GM23338 (cell line): ENCODE measurements at regions not wholly inside any gene's neighbourhood (a gene's known extent, or its start where the extent isn't known, plus 50 kb on each side); places are given as distances from the start of the nearest gene placed in this dataset. TPM values are rescaled to one million over a fixed set of nuclear protein-coding genes. Genes with fewer than 3 reads are reported as not detected.

Experiments used
- ETS1 ChIP-seq: IDR thresholded peaks from 2 replicates; pipeline ENCODE4 v1.6.1; 2016; ENCODE audit warnings: antibody characterized with exemption
- POLR2AphosphoS5 ChIP-seq: IDR thresholded peaks from 2 replicates; pipeline ENCODE4 v1.6.1; 2016; ENCODE audit warnings: antibody characterized with exemption, low read depth
- ZNF462 ChIP-seq: fragments of 250-450 bp; sonication (Bioruptor Pico); IDR thresholded peaks from 2 replicates; pipeline ENCODE4 v1.5.0; 2020; ENCODE audit warnings: mild to moderate bottlenecking, moderate library complexity
- small RNA-seq: library from RNA; depleted of rRNA; stranded (forward); fragments of <200 nt; gene quantifications from one replicate; pipeline ENCODE3, GENCODE V24; 2014; ENCODE audit warnings: low replicate concordance

- no peak for TF ChIP-seq ZNF462 (CRISPR knock-in tag)
- no peak for TF ChIP-seq ETS1
- no peak for TF ChIP-seq POLR2AphosphoS5
Observed at GRCh38 chr7:17248527-17248926, 49.9 kb upstream of the AHR start (continued).

Small RNAs in the stretch of these regions (small RNA-seq; reads per million reads assigned to genes)
- gene RF00017 = not detected
